Thyroid gland (tissue), 4 donors: ENCODE measurements at regions not wholly inside any gene's neighbourhood (a gene's known extent, or its start where the extent isn't known, plus 50 kb on each side); places are given as distances from the start of the nearest gene placed in this dataset.

ENCODE experiments used
- CTCF ChIP-seq, 6 experiments: fragments of 200-600 bp in 3 of 6; fragments of 450-650 bp in 3 of 6; sonication (generic) in 3 of 6; IDR thresholded peaks; one replicate each; pipeline ENCODE4 v1.5.1; 2016 to 2019; ENCODE audit warnings: antibody characterized with exemption in 6 of 6, mild to moderate bottlenecking in 2 of 6, inconsistent platforms in 1 of 6, moderate library complexity in 1 of 6
- POLR2A ChIP-seq, 2 donors: fragments of 450-650 bp; IDR thresholded peaks; one replicate each; pipeline ENCODE4 v1.6.1; 2017; ENCODE audit warnings: antibody characterized with exemption in 2 of 2, mild to moderate bottlenecking in 2 of 2, moderate library complexity in 1 of 2

- TF ChIP-seq CTCF (IDR thresholded peaks at IDR 0.05): no peak
- TF ChIP-seq POLR2A (IDR thresholded peaks at IDR 0.05): no peak
Observed at GRCh38 chr4:19883841-19884240, 367.9 kb upstream of the SLIT2 start.
